NB4 (cell line): ENCODE measurements at regions not wholly inside any gene's neighbourhood (a gene's known extent, or its start where the extent isn't known, plus 50 kb on each side); places are given as distances from the start of the nearest gene placed in this dataset.

ENCODE experiments used
- MYC ChIP-seq: IDR thresholded peaks from 2 replicates; pipeline ENCODE4 v1.6.1; 2011; ENCODE audit warnings: low read depth, low read length
- POLR2A ChIP-seq: IDR thresholded peaks from 2 replicates; pipeline ENCODE4 v1.6.1; 2011; ENCODE audit warnings: mild to moderate bottlenecking; ENCODE audit not compliant: insufficient read length; ENCODE audit errors: extremely low read depth
- TF ChIP-seq, protein P1 (sequence below): IDR thresholded peaks from one replicate; pipeline ENCODE4 v1.5.1; 2012; ENCODE audit warnings: low read depth, low read length

DNA sequence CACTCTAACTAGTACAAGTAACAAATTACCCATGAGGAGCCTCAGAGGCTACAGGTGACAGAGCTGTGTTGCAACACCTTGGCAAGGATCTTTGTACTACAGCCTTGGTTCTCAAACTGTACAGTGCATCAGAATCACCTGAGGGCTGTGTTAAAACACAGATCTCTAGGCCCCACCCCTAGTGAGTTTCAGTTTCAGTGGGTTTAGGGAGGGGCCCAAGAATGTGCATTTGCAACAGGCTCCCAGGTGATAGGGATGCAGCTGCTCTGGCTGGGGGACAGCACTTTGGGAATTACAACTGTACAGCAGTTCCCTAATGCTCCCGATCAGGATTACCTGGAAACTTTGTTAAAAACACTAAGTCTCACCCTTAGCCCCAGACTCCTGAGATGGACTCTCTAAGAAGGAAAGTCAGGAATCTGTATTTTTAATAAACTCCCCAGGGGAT lies 66.1 kb upstream of the NR2F2 start:
- TF ChIP-seq POLR2A (no peak), MYC (no peak)
- TF ChIP-seq, protein P1, sequence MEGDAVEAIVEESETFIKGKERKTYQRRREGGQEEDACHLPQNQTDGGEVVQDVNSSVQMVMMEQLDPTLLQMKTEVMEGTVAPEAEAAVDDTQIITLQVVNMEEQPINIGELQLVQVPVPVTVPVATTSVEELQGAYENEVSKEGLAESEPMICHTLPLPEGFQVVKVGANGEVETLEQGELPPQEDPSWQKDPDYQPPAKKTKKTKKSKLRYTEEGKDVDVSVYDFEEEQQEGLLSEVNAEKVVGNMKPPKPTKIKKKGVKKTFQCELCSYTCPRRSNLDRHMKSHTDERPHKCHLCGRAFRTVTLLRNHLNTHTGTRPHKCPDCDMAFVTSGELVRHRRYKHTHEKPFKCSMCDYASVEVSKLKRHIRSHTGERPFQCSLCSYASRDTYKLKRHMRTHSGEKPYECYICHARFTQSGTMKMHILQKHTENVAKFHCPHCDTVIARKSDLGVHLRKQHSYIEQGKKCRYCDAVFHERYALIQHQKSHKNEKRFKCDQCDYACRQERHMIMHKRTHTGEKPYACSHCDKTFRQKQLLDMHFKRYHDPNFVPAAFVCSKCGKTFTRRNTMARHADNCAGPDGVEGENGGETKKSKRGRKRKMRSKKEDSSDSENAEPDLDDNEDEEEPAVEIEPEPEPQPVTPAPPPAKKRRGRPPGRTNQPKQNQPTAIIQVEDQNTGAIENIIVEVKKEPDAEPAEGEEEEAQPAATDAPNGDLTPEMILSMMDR, result no peak
